GM18498 (cell line): ENCODE measurements at regions not wholly inside any gene's neighbourhood (a gene's known extent, or its start where the extent isn't known, plus 50 kb on each side); places are given as distances from the start of the nearest gene placed in this dataset.

Experiments
- ATAC-seq: cut with Tn5 transposase; IDR thresholded peaks from one replicate; pipeline ENCODE4 v1.9.1; 2021; ENCODE audit warnings: mild to moderate bottlenecking, moderate library complexity; ENCODE audit not compliant: unreplicated experiment

- no peak for ATAC-seq
Observed at GRCh38 chr7:95668504-95669018, 72.2 kb upstream of the PDK4 start.

GRCh38 chr7:95662987-95663386 is 66.7 kb upstream of the PDK4 start:
- ATAC-seq, result no peak

- no peak for ATAC-seq
Observed at GRCh38 chr7:95660023-95660434, 63.7 kb upstream of the PDK4 start.

- ATAC-seq, result no peak
Observed at GRCh38 chr7:95658676-95659075, 62.4 kb upstream of the PDK4 start.

GRCh38 chr7:95649546-95649945 is 53.2 kb upstream of the PDK4 start:
- no peak for ATAC-seq

GRCh38 chr7:95646350-95646749 is 50.0 kb upstream of the PDK4 start:
- no peak for ATAC-seq
